Gastroesophageal sphincter (tissue), 4 donors: ENCODE measurements at regions not wholly inside any gene's neighbourhood (a gene's known extent, or its start where the extent isn't known, plus 50 kb on each side); places are given as distances from the start of the nearest gene placed in this dataset.

Experiments used
- ATAC-seq: fragments of 150-250 bp; one replicate; pipeline ENCODE4 v1.9.1; 2016; ENCODE audit warnings: mild to moderate bottlenecking, moderate library complexity
- H3K27ac ChIP-seq, 4 donors: fragments of 200-600 bp; sonication (generic) in 3 of 4; 1 replicate in 3 of 4; 2 replicates in 1 of 4; pipeline ENCODE4 v1.5.1; 2016 to 2019
- H3K27me3 ChIP-seq: fragments of 200-600 bp; sonication (generic); one replicate; pipeline ENCODE4 v1.5.1; 2019
- H3K36me3 ChIP-seq, 2 donors: fragments of 200-600 bp; sonication (generic); one replicate each; pipeline ENCODE4 v1.5.1; 2019; ENCODE audit warnings: control low read depth in 1 of 2
- H3K4me1 ChIP-seq, 3 donors: fragments of 200-600 bp; sonication (generic); 1 replicate in 2 of 3; 2 replicates in 1 of 3; pipeline ENCODE4 v1.5.1; 2016 to 2019; ENCODE audit warnings: control low read depth in 2 of 3
- H3K4me3 ChIP-seq, 2 donors: fragments of 200-600 bp; sonication (generic); one replicate each; pipeline ENCODE4 v1.5.1; 2019; ENCODE audit warnings: mild to moderate bottlenecking in 1 of 2, moderate library complexity in 1 of 2
- H3K9me3 ChIP-seq, 3 donors: fragments of 200-600 bp; sonication (generic); one replicate each; pipeline ENCODE4 v1.5.1; 2017 to 2019; ENCODE audit warnings: control low read depth in 2 of 3
- CTCF ChIP-seq, 4 experiments: fragments of 200-600 bp in 2 of 4; fragments of 450-650 bp in 2 of 4; sonication (generic) in 1 of 4; IDR thresholded peaks; one replicate each; pipeline ENCODE4 v1.5.1; 2017 to 2019; ENCODE audit warnings: antibody characterized with exemption in 4 of 4, mild to moderate bottlenecking in 2 of 4, moderate library complexity in 2 of 4
- EP300 ChIP-seq: sonication (generic); formaldehyde crosslinking; IDR thresholded peaks from one replicate; pipeline ENCODE4 v1.6.1; 2017; ENCODE audit warnings: antibody characterized with exemption, mild to moderate bottlenecking
- POLR2A ChIP-seq, 2 donors: fragments of 450-650 bp; IDR thresholded peaks; one replicate each; pipeline ENCODE4 v1.6.1; 2017; ENCODE audit warnings: antibody characterized with exemption in 2 of 2, mild to moderate bottlenecking in 2 of 2, moderate library complexity in 1 of 2
- POLR2AphosphoS5 ChIP-seq: sonication (generic); formaldehyde crosslinking; IDR thresholded peaks from one replicate; pipeline ENCODE4 v1.6.1; 2017; ENCODE audit warnings: antibody characterized with exemption
- WGBS, 2 donors: methylation state at CpG; one replicate each; pipeline ENCODE4 v1.1.5; 2018; ENCODE audit warnings: low coverage in 1 of 2; 5-methylcytosine and 5-hydroxymethylcytosine counted together

DNA sequence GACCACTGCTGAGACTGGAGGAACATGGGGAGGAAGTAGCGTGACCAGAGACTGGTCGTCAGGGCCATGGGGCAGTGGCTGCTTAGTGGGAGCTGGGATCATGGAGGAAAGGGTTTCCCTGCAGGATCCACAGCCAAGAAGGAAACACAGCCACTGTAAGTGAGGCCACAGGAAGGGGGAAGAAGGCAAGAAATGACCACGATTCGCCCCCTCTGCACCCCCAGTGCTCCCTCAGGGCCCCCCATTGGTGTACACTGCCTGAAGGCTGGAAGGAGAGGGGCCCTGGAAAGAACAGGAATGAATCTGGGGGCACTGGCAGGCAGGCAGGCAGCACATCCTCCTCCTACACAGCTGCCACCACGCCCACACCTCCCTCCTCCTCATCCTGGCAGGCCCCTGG lies 62.5 kb upstream of the RMDN2 start:
- TF ChIP-seq POLR2A (IDR thresholded peaks at IDR 0.05), result no peak
- TF ChIP-seq POLR2AphosphoS5, result no peak
- no peak for TF ChIP-seq CTCF (IDR thresholded peaks at IDR 0.05)
- Histone ChIP-seq H3K9me3 (peaks cover 0 to 10% (median 1%) of the 10 kb centered on the region in 3 donors), H3K27ac (peak overlapping the region in 1 of 4 donors; percentile 43), H3K27me3 (no peaks in the 10 kb centered on the region), H3K4me3 (no peak overlapping the region), H3K4me1 (peaks cover 2 to 36% (median 6%) of the 10 kb centered on the region in 3 donors), H3K36me3 (no peaks in the 10 kb centered on the region)
- WGBS, 2 donors, result 90 to 93% methylated on average over 2 to 3 of the region's 5 CpGs
- ATAC-seq, result no peak

DNA sequence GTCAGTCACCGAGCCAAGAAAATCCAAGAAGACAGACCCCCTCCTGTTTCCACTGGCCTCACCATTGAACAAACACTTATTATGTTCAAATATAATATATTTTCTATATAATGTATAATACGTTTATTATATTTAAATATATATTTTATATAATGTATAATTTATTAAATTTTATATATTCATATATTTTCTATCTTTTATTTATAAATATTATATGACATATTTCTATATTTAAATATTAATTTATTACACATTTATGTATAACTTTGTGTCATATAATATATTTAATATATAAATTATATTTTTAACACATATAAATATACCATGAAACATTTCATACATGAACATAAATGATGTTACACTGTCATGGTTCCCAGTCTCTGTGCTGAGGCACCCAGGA lies 60.9 kb upstream of the RMDN2 start:
- no peak for ATAC-seq
- H3K4me3 ChIP-seq, result no peak overlapping the region
- no peak overlapping the region for H3K27ac ChIP-seq
- WGBS, 2 donors, result 92 to 93% methylated on average over 2 of the region's 2 CpGs
- peaks cover 0 to 6% (median 1%) of the 10 kb centered on the region in 3 donors for H3K9me3 ChIP-seq
- no peaks in the 10 kb centered on the region for H3K36me3 ChIP-seq
- H3K4me1 ChIP-seq, result peaks cover 0 to 20% (median 0%) of the 10 kb centered on the region in 3 donors
- H3K27me3 ChIP-seq, result no peaks in the 10 kb centered on the region
- no peak for TF ChIP-seq EP300
- no peak for TF ChIP-seq POLR2A (IDR thresholded peaks at IDR 0.05)
- no peak for TF ChIP-seq POLR2AphosphoS5
- no peak for TF ChIP-seq CTCF (IDR thresholded peaks at IDR 0.05)

DNA sequence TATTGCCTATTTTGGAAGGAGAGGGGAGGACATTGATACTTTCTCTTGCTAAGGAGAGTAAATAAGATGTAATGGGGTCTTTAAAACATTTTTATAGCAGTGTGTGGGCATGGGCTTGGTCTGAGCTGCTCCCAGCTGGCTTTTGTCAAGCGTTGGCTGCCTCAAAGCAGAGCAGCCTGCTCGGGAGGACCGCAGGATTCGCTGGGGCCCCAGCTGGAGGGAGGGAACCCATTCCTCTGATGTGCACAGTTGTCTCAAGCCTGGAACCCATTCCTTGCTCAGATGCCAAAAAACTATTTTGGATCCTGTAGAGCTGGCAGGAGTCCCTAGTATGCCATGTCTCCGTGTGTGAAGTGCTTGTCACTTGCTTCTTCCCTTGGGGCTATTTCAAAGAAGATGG lies 59.4 kb upstream of the RMDN2 start:
- Histone ChIP-seq H3K4me1 (peaks cover 0 to 31% (median 5%) of the 10 kb centered on the region in 3 donors), H3K27me3 (no peaks in the 10 kb centered on the region), H3K4me3 (no peak overlapping the region), H3K27ac (no peak overlapping the region), H3K36me3 (no peaks in the 10 kb centered on the region), H3K9me3 (no peaks in the 10 kb centered on the region)
- ATAC-seq, result no peak
- 17% methylated on average over 1 of the region's 5 CpGs; no CpG with 5 or more reads in 1 of the 2 donors for WGBS, 2 donors
- TF ChIP-seq POLR2A (IDR thresholded peaks at IDR 0.05) (no peak), POLR2AphosphoS5 (no peak), CTCF (IDR thresholded peaks at IDR 0.05) (no peak)

DNA sequence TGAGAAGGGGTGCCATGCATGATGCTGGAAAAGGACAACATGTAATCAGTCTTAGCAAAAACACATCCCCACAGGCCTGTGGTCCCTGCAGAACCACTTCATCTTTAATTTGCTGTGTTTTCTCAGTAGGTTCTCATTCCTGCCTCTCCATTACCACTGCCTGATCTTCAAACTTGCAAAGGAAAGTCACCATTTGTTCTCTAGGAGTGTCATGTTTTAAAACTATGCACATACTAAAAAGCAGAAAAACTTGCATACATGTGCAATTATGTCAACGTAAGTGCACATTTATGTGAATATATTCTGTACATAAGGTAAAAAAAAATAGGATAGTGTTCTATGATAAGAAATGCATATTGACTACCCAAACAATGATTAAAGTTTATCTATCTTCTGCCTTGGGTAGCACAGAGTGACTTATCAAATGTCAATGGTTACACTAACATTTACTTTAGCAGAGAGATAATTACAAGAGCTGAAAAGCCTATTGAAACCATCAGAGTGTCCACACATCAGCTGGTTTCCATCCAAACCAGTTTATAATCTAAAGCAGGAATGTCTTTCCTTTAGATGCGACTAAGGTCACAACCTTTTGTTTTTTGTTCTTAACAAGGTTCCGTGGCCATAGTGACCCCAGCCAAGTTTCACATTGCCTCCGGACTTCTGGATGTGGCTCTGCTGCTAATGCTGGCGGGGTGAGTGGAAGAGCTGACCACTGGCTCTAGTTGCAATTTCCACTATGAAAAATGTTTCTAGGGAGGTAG lies 58.7 kb upstream of the RMDN2 start:
- TF ChIP-seq POLR2AphosphoS5 (no peak), POLR2A (IDR thresholded peaks at IDR 0.05) (no peak), CTCF (IDR thresholded peaks at IDR 0.05) (no peak), EP300 (no peak)
- H3K4me3 ChIP-seq, result no peak overlapping the region
- WGBS, 2 donors, result 31 to 46% methylated on average over 5 of the region's 5 CpGs
- no peak overlapping the region for H3K27ac ChIP-seq
- no peaks in the 10 kb centered on the region for H3K36me3 ChIP-seq
- H3K27me3 ChIP-seq, result no peaks in the 10 kb centered on the region
- no peaks in the 10 kb centered on the region for H3K9me3 ChIP-seq
- peaks cover 5 to 38% (median 9%) of the 10 kb centered on the region in 3 donors for H3K4me1 ChIP-seq
- no peak for ATAC-seq

GRCh38 chr2:37867166-37867565 lies 57.9 kb upstream of the RMDN2 start:
- Histone ChIP-seq H3K9me3 (no peaks in the 10 kb centered on the region), H3K27me3 (no peaks in the 10 kb centered on the region), H3K27ac (no peak overlapping the region), H3K4me1 (peaks cover 6 to 46% (median 16%) of the 10 kb centered on the region in 3 donors), H3K4me3 (no peak overlapping the region), H3K36me3 (no peaks in the 10 kb centered on the region)
- TF ChIP-seq EP300 (no peak), POLR2AphosphoS5 (no peak), CTCF (IDR thresholded peaks at IDR 0.05) (no peak), POLR2A (IDR thresholded peaks at IDR 0.05) (no peak)
- ATAC-seq, result no peak
- 86 to 94% methylated on average over 2 of the region's 2 CpGs for WGBS, 2 donors
